ENCODE measurements at regions not wholly inside any gene's neighbourhood (a gene's known extent, or its start where the extent isn't known, plus 50 kb on each side); places are given as distances from the start of the nearest gene placed in this dataset.

DNA sequence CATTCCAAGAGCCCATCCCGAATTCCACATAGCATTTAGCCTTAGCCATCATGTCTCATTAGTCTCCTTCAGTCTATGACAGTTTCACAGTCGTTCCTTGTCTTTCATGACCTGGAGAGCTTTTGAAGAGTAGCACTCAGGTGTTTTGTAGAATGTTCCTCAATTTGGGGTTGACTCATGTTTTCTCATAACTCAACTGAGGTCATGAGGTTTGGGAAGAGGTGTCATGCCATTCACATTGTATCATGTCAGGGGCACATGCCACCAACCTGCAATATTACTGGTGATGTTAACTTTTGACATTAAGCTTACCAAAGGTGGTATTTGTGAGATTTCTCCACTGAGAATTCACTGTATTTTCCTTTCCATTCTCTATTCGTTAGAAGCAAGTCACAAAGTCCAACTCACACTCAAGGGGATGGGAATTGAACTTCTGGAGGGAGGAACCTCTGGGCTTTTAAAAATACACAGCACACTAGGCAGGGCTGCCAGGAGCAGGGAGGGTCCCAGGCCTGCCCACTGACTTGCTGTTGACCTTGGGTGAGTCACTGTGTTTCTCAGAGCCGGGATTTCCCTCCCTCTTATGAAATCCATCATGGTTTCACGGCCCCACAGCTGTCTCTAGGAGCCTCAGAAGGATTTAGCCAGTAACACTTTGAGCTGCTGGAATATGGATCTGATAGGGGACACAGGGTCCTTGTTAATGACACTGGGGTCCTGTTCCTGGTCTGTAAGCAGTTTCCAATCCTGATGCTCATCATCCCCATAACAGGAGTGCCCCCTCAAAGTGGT, 74.4 kb upstream of the TCF7L2 start:
- Histone ChIP-seq H2BK5ac (ENCODE audit: insufficient read length, low read length) (no peak overlapping the region), H3K4me1 (ENCODE audit: insufficient read depth, low read length) (no peaks in the 10 kb centered on the region), H3K23me2 (ENCODE audit: insufficient read length, low read depth, low read length, poor library complexity, severe bottlenecking) (no peaks in the 10 kb centered on the region), H3K4ac (ENCODE audit: low read depth, low read length) (no peak overlapping the region), H3K79me2 (ENCODE audit: insufficient read depth, low read length) (no peaks in the 10 kb centered on the region), H3K79me1 (ENCODE audit: insufficient read depth, low read depth, low read length, poor library complexity, severe bottlenecking) (no peaks in the 10 kb centered on the region), H3K18ac (ENCODE audit: insufficient read length, low read depth, low read length) (no peak overlapping the region), H2BK12ac (ENCODE audit: insufficient read length, low read depth, low read length) (no peak overlapping the region), H3K27me3 (ENCODE audit: insufficient read depth, low read length) (no peaks in the 10 kb centered on the region), H3K27ac (ENCODE audit: insufficient read length, low read depth, low read length) (no peak overlapping the region), H2BK20ac (ENCODE audit: low read depth, low read length, poor library complexity, severe bottlenecking) (no peak overlapping the region), H3K56ac (ENCODE audit: insufficient read length, low read depth, low read length) (no peak overlapping the region), H4K8ac (replicated peaks; ENCODE audit: insufficient read length, low read depth, low read length) (no peak overlapping the region), H3T11ph (ENCODE audit: low read length) (no peak overlapping the region), H4K20me1 (ENCODE audit: control insufficient read depth, insufficient read depth, insufficient read length) (no peaks in the 10 kb centered on the region), H4K5ac (ENCODE audit: insufficient read length, low read depth, low read length) (no peak overlapping the region), H2BK120ac (ENCODE audit: low read depth, low read length, poor library complexity, severe bottlenecking) (no peak overlapping the region), H3K9ac (ENCODE audit: extremely low read depth, insufficient read length, low read length) (no peak overlapping the region), H4K91ac (ENCODE audit: insufficient read length, low read depth, low read length) (no peak overlapping the region), H3K23ac (ENCODE audit: insufficient read length, low read depth, low read length) (no peak overlapping the region), H2BK15ac (ENCODE audit: low read depth, low read length) (no peak overlapping the region), H2AK5ac (ENCODE audit: insufficient read length, low read length) (no peak overlapping the region), H3K9me3 (ENCODE audit: control insufficient read depth, low read depth, low read length) (peaks cover 10% of the 10 kb centered on the region), H3K4me2 (ENCODE audit: insufficient read depth, insufficient read length, low read length) (no peak overlapping the region), H3K14ac (ENCODE audit: insufficient read depth, low read length) (no peak overlapping the region), H2AFZ (ENCODE audit: low read length) (no peak overlapping the region)
- Mint-ChIP-seq H3K4me1 (peaks cover 0 to under 1% of the 10 kb centered on the region in 2 experiments; a peak in 2 of 4 replicates), H3K27ac (no peak overlapping the region), H3K9me3 (peaks cover 10 to 16% of the 10 kb centered on the region in 2 experiments), H3K4me3 (no peak overlapping the region), H3K36me3 (ENCODE audit: insufficient read depth in 1 of 3, low read depth in 3 of 3) (peaks cover 12 to 21% (median 15%) of the 10 kb centered on the region in 3 experiments), H3K27me3 (ENCODE audit: low read depth) (peaks cover 2% of the 10 kb centered on the region; the same call in 1 of the 2 replicates)
- WGBS (ENCODE audit: extremely low coverage, insufficient read length, low lambda C conversion rate): no CpG with 5 or more reads among the region's 5 CpGs
- TF ChIP-seq, protein P1, sequence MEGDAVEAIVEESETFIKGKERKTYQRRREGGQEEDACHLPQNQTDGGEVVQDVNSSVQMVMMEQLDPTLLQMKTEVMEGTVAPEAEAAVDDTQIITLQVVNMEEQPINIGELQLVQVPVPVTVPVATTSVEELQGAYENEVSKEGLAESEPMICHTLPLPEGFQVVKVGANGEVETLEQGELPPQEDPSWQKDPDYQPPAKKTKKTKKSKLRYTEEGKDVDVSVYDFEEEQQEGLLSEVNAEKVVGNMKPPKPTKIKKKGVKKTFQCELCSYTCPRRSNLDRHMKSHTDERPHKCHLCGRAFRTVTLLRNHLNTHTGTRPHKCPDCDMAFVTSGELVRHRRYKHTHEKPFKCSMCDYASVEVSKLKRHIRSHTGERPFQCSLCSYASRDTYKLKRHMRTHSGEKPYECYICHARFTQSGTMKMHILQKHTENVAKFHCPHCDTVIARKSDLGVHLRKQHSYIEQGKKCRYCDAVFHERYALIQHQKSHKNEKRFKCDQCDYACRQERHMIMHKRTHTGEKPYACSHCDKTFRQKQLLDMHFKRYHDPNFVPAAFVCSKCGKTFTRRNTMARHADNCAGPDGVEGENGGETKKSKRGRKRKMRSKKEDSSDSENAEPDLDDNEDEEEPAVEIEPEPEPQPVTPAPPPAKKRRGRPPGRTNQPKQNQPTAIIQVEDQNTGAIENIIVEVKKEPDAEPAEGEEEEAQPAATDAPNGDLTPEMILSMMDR (conservative IDR thresholded peaks at IDR 0.05): no peak
- DNase-seq: no peak

Data from H9 (cell line).